ENCODE measurements at regions not wholly inside any gene's neighbourhood (a gene's known extent, or its start where the extent isn't known, plus 50 kb on each side); places are given as distances from the start of the nearest gene placed in this dataset.
"Not testable (repeated sequence)": the region's sequence is repeated elsewhere in the genome, so short reads cannot be mapped to it uniquely, and the experiment has no call there.

GRCh38 chr16:72627182-72627896 is 420.6 kb downstream of the ZFHX3 start:
- TF ChIP-seq CTCF (IDR thresholded peaks at IDR 0.05; ENCODE audit: low read depth, low read length, poor library complexity, severe bottlenecking); EZH2phosphoT487 (IDR thresholded peaks at IDR 0.05; ENCODE audit: borderline replicate concordance, low read length): not testable (repeated sequence)

Measured in DOHH2 (cell line).